H1 (cell line): ENCODE measurements at regions not wholly inside any gene's neighbourhood (a gene's known extent, or its start where the extent isn't known, plus 50 kb on each side); places are given as distances from the start of the nearest gene placed in this dataset.

Experiments
- CTCF ChIA-PET: fragments of 300-600 bp; sonication (Branson Sonifier 250); formaldehyde crosslinking; loops from one replicate; lab custom pipeline; 2021; ENCODE audit not compliant: partially characterized antibody; lab: Charles Lee
- POLR2A ChIA-PET: fragments of 300-600 bp; sonication (Branson Sonifier 250); formaldehyde crosslinking; loops from one replicate; lab custom pipeline; 2021; ENCODE audit warnings: inconsistent platforms; ENCODE audit not compliant: partially characterized antibody; lab: Charles Lee
- DNase-seq, 2 experiments: peaks; one replicate each; pipeline versions ENCODE4 v3.0.0 to v3.0.0-alpha.2; 2010 to 2022; ENCODE audit warnings: low spot score in 2 of 2, low read depth in 1 of 2, mixed read lengths in 1 of 2
- FAIRE-seq: peaks from 2 replicates; lab custom pipeline; 2011; peaks lifted over from hg19 to GRCh38; lab: Jason Lieb, UNC
- H2AFZ ChIP-seq: 2 replicates; pipeline ENCODE4 v1.8.1; 2012; ENCODE audit warnings: low read length, inconsistent platforms
- H2AK5ac ChIP-seq: 2 replicates; pipeline ENCODE4 v1.6.1; 2013; ENCODE audit warnings: low read depth, low read length
- H2BK120ac ChIP-seq: replicated peaks from 2 replicates; pipeline ENCODE3; 2013; ENCODE audit warnings: low read depth, low read length, inconsistent platforms
- H2BK12ac ChIP-seq: 2 replicates; pipeline ENCODE4 v1.6.1; 2013; ENCODE audit warnings: low read depth, low read length
- H2BK15ac ChIP-seq: 2 replicates; pipeline ENCODE4 v1.6.1; 2013; ENCODE audit warnings: low read length
- H2BK20ac ChIP-seq: 2 replicates; pipeline ENCODE4 v1.6.1; 2013; ENCODE audit warnings: low read length
- H2BK5ac ChIP-seq: 2 replicates; pipeline ENCODE4 v1.6.1; 2013; ENCODE audit warnings: low read depth, low read length
- H3K14ac ChIP-seq: 2 replicates; pipeline ENCODE4 v1.6.1; 2013; ENCODE audit warnings: inconsistent platforms; ENCODE audit not compliant: insufficient read length
- H3K18ac ChIP-seq: 2 replicates; pipeline ENCODE4 v1.6.1; 2013; ENCODE audit warnings: low read length; ENCODE audit errors: extremely low read depth
- H3K23ac ChIP-seq: 2 replicates; pipeline ENCODE4 v1.6.1; 2013; ENCODE audit warnings: inconsistent platforms; ENCODE audit not compliant: insufficient read length
- H3K23me2 ChIP-seq: 2 replicates; pipeline ENCODE4 v1.6.1; 2013; ENCODE audit warnings: low read depth, low read length
- H3K27ac ChIP-seq: 2 replicates; pipeline ENCODE4 v1.6.1; 2011; ENCODE audit warnings: low read depth, low read length, inconsistent platforms
- H3K27me3 ChIP-seq, 4 experiments: replicated peaks in 1 of 4; 1 replicate in 1 of 4; 2 replicates in 3 of 4; pipeline versions ENCODE4 v1.6.1 to v1.8.1; 2011 to 2013; ENCODE audit warnings: low read length in 3 of 4, mild to moderate bottlenecking in 3 of 4, inconsistent platforms in 2 of 4, mixed read lengths in 2 of 4, moderate library complexity in 1 of 4; ENCODE audit not compliant: control insufficient read depth in 3 of 4, insufficient read depth in 3 of 4; ENCODE audit errors: extremely low read depth in 1 of 4
- H3K36me3 ChIP-seq, 4 experiments: 2 replicates each; pipeline versions ENCODE4 v1.6.1 to v1.8.1; 2011 to 2013; ENCODE audit warnings: mild to moderate bottlenecking in 4 of 4, low read length in 3 of 4, moderate library complexity in 2 of 4, control low read depth in 1 of 4, inconsistent platforms in 1 of 4; ENCODE audit not compliant: insufficient read depth in 4 of 4, control insufficient read depth in 2 of 4
- H3K4ac ChIP-seq: replicated peaks from 2 replicates; pipeline ENCODE3; 2013; ENCODE audit warnings: low read length, low read depth, mixed read lengths, inconsistent platforms; ENCODE audit not compliant: insufficient read length
- H3K4me1 ChIP-seq, 4 experiments: replicated peaks in 1 of 4; 1 replicate in 1 of 4; 2 replicates in 3 of 4; pipeline versions ENCODE4 v1.6.1 to v1.8.1; 2011 to 2013; ENCODE audit warnings: low read length in 3 of 4, inconsistent platforms in 2 of 4, mixed read lengths in 1 of 4; ENCODE audit not compliant: insufficient read depth in 4 of 4, control insufficient read depth in 3 of 4
- H3K4me2 ChIP-seq, 2 experiments: 2 replicates each; pipeline versions ENCODE4 v1.6.1 to v1.8.1; 2011 to 2013; ENCODE audit warnings: low read depth in 2 of 2, low read length in 2 of 2, control low read depth in 1 of 2, inconsistent platforms in 1 of 2, mild to moderate bottlenecking in 1 of 2; ENCODE audit not compliant: insufficient read depth in 1 of 2
- H3K4me3 ChIP-seq, 4 experiments: fragments of 200-600, 300-600 bp in 1 of 4; sonication (generic), shearing (Covaris generic), sonication (Bioruptor Twin) in 1 of 4; 2 replicates each; pipeline versions ENCODE4 v1.5.1 to v1.8.1; 2011 to 2016; ENCODE audit warnings: low read length in 4 of 4, low read depth in 3 of 4, control low read depth in 2 of 4, inconsistent platforms in 2 of 4, mild to moderate bottlenecking in 2 of 4, mixed read lengths in 1 of 4, moderate library complexity in 1 of 4; ENCODE audit not compliant: insufficient read depth in 2 of 4; ENCODE audit errors: extremely low read depth in 1 of 4
- H3K56ac ChIP-seq: replicated peaks from 2 replicates; pipeline ENCODE3; 2013; ENCODE audit warnings: low read depth, mild to moderate bottlenecking, mixed read lengths, low read length, inconsistent platforms; ENCODE audit not compliant: insufficient read length
- H3K79me1 ChIP-seq: 2 replicates; pipeline ENCODE4 v1.6.1; 2013; ENCODE audit warnings: low read depth, low read length, control low read depth
- H3K79me2 ChIP-seq, 2 experiments: 2 replicates each; pipeline versions ENCODE4 v1.6.1 to v1.8.1; 2012 to 2013; ENCODE audit warnings: low read length in 2 of 2, mild to moderate bottlenecking in 2 of 2, inconsistent platforms in 1 of 2; ENCODE audit not compliant: insufficient read depth in 2 of 2, control insufficient read depth in 1 of 2
- H3K9ac ChIP-seq, 4 experiments: replicated peaks in 1 of 4; 1 replicate in 1 of 4; 2 replicates in 3 of 4; pipeline versions ENCODE4 v1.6.1 to v1.8.1; 2011 to 2013; ENCODE audit warnings: low read depth in 3 of 4, low read length in 3 of 4, control low read depth in 2 of 4, mild to moderate bottlenecking in 2 of 4, moderate library complexity in 2 of 4, inconsistent platforms in 1 of 4; ENCODE audit errors: extremely low read depth in 1 of 4
- H3K9me3 ChIP-seq, 2 experiments: 2 replicates each; pipeline versions ENCODE4 v1.6.1 to v1.8.1; 2012 to 2013; ENCODE audit warnings: mild to moderate bottlenecking in 2 of 2, moderate library complexity in 2 of 2, control low read depth in 1 of 2, inconsistent platforms in 1 of 2, low read depth in 1 of 2, low read length in 1 of 2, mixed read lengths in 1 of 2; ENCODE audit not compliant: insufficient read depth in 2 of 2
- H4K20me1 ChIP-seq, 2 experiments: replicated peaks in 1 of 2; 2 replicates each; pipeline versions ENCODE3 to v1.8.1; 2011 to 2013; ENCODE audit warnings: inconsistent platforms in 2 of 2, low read length in 2 of 2, mild to moderate bottlenecking in 1 of 2; ENCODE audit not compliant: insufficient read depth in 2 of 2, control insufficient read depth in 1 of 2
- H4K5ac ChIP-seq: 2 replicates; pipeline ENCODE4 v1.6.1; 2013; ENCODE audit warnings: low read length, low read depth, mixed read lengths, inconsistent platforms; ENCODE audit not compliant: insufficient read length
- H4K8ac ChIP-seq: 2 replicates; pipeline ENCODE4 v1.8.0; 2013; ENCODE audit warnings: mild to moderate bottlenecking, moderate library complexity, low read length, inconsistent platforms; ENCODE audit not compliant: insufficient read depth; ENCODE audit errors: extremely low read depth
- H4K91ac ChIP-seq: replicated peaks from 2 replicates; pipeline ENCODE3; 2013; ENCODE audit warnings: low read length, mixed read lengths, inconsistent platforms; ENCODE audit not compliant: insufficient read length
- FOSL1 ChIP-seq: IDR thresholded peaks from 2 replicates; pipeline ENCODE4 v1.6.1; 2011; ENCODE audit warnings: mild to moderate bottlenecking, low read depth, low read length, moderate library complexity; ENCODE audit not compliant: insufficient read depth
- POLR2A ChIP-seq, 2 experiments: IDR thresholded peaks; 1 replicate in 1 of 2; 2 replicates in 1 of 2; pipeline ENCODE4 v1.6.1; 2011; ENCODE audit warnings: low read depth in 2 of 2, low read length in 2 of 2, mild to moderate bottlenecking in 2 of 2; ENCODE audit errors: control extremely low read depth in 1 of 2
- SIRT6 ChIP-seq: IDR thresholded peaks from one replicate; pipeline ENCODE4 v1.7.1; 2012; ENCODE audit warnings: low read length, inconsistent platforms
- WGBS, 2 experiments: shearing (Covaris generic) in 1 of 2; methylation state at CpG; one replicate each; pipeline versions ENCODE4 v1.1.6 to v1.1.7; 2013 to 2015; ENCODE audit warnings: low lambda C conversion rate in 2 of 2, mixed read lengths in 2 of 2, inconsistent platforms in 1 of 2, low coverage in 1 of 2, missing lambda C conversion rate in 1 of 2; ENCODE audit not compliant: insufficient replicate concordance in 2 of 2, insufficient coverage in 1 of 2, insufficient read length in 1 of 2; ENCODE audit errors: extremely low coverage in 1 of 2, missing lambda C conversion rate in 1 of 2; 5-methylcytosine and 5-hydroxymethylcytosine counted together

DNA sequence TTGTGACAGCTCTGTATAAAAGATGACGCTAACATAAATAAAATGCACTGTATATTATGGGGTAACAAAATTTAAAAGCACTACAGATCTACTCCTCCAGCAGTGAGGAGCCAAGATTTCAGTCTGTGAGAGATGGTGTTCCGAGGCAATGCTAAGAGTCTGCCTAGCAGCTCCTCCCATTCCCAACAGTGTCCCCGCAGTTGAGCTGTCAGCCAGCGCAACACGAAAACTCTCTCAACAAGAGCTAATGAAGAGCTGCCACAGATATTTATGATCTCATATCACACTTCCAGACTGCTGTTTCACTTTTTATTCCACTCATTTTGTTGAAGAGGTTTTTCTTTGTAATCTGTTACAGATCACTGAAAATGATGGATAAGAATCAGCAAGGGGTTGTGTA lies 53.9 kb upstream of the ESRRG start:
- TF ChIP-seq FOSL1 = no peak
- TF ChIP-seq POLR2A (IDR thresholded peaks at IDR 0.05; ENCODE audit: control extremely low read depth in 1 of 2, low read depth in 2 of 2, low read length in 2 of 2) = no peak
- TF ChIP-seq SIRT6 = no peak
- Histone ChIP-seq H3K4me3 (no peak overlapping the region), H3K27me3 (no peaks in the 10 kb centered on the region), H3K23me2 (no peaks in the 10 kb centered on the region), H3K56ac (no peak overlapping the region), H4K8ac (no peak overlapping the region), H4K5ac (no peak overlapping the region), H3K4ac (no peak overlapping the region), H3K9ac (no peak overlapping the region), H3K4me2 (no peak overlapping the region), H2AFZ (no peak overlapping the region), H2AK5ac (no peak overlapping the region), H3K14ac (no peak overlapping the region), H4K91ac (no peak overlapping the region), H2BK120ac (no peak overlapping the region), H2BK20ac (no peak overlapping the region), H2BK15ac (no peak overlapping the region), H3K4me1 (peaks cover 0 to 8% (median 4%) of the 10 kb centered on the region in 4 experiments; a peak in 3 of 7 replicates), H3K23ac (no peak overlapping the region), H2BK5ac (no peak overlapping the region), H3K18ac (no peak overlapping the region), H3K79me1 (no peaks in the 10 kb centered on the region), H4K20me1 (no peaks in the 10 kb centered on the region), H3K27ac (no peak overlapping the region), H2BK12ac (no peak overlapping the region), H3K9me3 (no peaks in the 10 kb centered on the region), H3K36me3 (no peaks in the 10 kb centered on the region), H3K79me2 (no peaks in the 10 kb centered on the region)
- FAIRE-seq = no peak
- 87% methylated on average over 5 of the region's 5 CpGs; no CpG with 5 or more reads in 1 of the 2 experiments for WGBS, 2 experiments
- no peak for DNase-seq
- ChIA-PET POLR2A (no interaction called here), CTCF (interaction anchor here (2.1 kb wide), 1 partner anchor 27 kb away, joined by 8 read pairs; no protein-coding TSS in a partner anchor)
